GM18520 (cell line): ENCODE measurements at regions not wholly inside any gene's neighbourhood (a gene's known extent, or its start where the extent isn't known, plus 50 kb on each side); places are given as distances from the start of the nearest gene placed in this dataset.
"Not testable (repeated sequence)": the region's sequence is repeated elsewhere in the genome, so short reads cannot be mapped to it uniquely, and the experiment has no call there.

Source experiments
- ATAC-seq: cut with Tn5 transposase; IDR thresholded peaks from one replicate; pipeline ENCODE4 v1.9.1; 2021; ENCODE audit not compliant: unreplicated experiment

GRCh38 chr4:13922873-13923645 lies 295.5 kb upstream of the BOD1L1 start:
- no peak for ATAC-seq

DNA sequence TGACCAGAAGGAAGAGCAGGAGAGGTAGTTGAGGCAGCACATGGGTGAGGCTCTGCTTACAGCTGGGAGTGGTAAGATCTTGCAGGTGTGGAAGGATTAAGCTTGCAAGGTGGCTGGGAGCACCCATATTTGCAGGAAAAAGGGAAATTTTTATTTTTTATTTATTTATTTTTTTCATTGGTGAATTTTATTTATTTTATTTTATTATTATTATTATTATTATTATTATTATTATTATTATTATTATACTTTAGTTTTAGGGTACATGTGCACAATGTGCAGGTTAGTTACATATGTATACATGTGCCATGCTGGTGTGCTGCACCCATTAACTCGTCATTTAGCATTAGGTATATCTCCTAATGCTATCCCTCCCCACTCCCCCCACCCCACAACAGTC lies 297.4 kb upstream of the BOD1L1 start:
- ATAC-seq = not testable (repeated sequence)

GRCh38 chr4:13928214-13928613 lies 300.7 kb upstream of the BOD1L1 start:
- no peak for ATAC-seq

DNA sequence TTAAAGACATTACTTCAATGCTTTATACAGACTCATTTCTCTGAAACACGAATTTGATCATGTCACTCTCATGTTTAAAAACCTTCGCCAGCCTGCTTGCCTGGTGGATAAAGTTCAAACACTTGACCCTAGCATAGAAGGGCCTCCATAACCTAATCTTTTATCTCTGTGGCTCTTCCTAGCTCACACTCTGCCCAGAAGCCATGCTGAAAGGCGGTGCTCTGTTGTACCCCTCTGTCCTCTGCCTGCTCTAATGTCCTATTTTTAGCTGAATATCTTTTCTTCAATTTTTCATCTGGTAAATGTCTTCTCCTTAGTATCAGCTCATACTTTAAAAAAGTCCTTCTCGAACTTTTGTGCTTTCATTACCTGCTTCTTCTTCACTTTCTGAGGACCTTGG lies 302.6 kb upstream of the BOD1L1 start:
- no peak for ATAC-seq

DNA sequence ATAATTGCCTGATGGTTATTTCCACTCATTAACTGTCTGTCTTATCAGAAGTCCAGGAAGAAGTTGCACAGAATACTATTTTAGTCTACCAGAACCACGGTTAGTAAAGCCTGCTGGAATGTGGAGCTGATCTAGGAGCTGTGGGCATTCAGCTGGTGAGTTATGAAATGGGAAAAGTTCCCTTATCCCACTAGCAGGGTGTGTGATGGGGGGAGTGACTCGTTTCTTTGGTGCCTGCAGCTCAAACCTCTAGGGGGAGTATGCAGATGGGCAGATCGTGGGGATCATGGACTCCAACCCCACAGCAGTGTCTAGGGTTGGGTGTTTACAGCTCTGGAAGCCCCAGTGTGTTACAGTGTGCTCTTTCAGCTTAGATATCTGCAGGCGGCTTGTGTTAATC lies 305.7 kb upstream of the BOD1L1 start:
- ATAC-seq = no peak

DNA sequence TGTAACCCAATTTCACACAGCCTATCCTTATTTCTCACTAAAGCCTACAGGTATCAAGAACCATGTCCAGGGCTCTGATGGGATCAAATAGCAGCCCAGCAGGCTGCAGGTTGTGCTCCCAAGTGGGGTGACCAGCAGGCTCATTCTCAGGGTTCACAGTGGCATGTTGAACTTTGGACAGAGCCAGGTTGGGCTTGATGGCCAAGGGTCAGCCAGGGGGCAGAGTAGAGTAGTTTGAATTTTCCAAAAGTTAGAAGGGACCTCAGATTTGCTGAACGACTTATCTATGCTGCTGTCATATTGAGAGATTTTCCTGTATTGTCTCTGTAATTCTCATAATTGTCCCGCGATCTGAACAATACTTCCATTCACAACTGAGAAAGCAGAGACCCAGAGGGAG lies 310.8 kb upstream of the BOD1L1 start:
- no peak for ATAC-seq

DNA sequence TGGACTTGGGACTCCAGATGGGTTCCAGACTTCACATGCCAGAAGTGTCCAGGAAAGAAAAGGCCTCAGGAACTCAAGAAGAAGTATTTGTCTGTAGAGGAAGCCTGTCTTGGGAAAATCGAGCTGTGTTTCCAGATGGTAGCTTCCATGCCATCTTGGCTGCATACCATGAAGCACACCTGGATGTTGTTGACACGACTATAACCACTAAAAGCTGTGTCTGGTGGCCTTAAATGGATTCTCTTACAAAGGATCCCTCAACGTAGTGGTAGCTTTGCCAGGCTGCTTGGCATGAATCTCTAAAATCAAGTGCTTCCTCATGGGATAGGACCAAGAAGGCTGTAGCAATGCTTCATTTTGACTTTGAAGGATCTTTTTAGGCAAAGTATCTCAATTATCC lies 313.4 kb upstream of the BOD1L1 start:
- no peak for ATAC-seq

- ATAC-seq = no peak
These were observed 315.5 kb upstream of the BOD1L1 start for GRCh38 chr4:13942977-13943376.

DNA sequence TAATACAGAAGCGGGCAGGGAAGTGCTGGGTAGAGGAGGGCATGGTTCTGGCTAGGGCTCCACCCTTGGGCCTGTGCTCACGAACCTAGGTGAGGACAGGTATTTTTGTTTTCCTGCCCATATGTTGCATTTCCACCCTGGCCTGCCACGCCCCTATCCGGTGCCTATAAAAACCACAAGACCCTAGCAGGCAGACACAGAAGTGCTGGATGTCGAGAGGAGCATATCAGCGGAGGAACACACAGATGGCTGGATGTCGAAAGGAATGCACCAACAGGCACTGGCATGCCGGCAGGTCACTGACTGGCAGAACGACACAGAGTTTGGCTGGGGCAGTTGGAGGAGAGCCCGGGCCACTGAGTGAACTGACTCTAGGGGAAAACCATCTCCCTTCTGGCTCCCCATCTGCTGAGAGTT lies 316.6 kb upstream of the BOD1L1 start:
- no peak for ATAC-seq

DNA sequence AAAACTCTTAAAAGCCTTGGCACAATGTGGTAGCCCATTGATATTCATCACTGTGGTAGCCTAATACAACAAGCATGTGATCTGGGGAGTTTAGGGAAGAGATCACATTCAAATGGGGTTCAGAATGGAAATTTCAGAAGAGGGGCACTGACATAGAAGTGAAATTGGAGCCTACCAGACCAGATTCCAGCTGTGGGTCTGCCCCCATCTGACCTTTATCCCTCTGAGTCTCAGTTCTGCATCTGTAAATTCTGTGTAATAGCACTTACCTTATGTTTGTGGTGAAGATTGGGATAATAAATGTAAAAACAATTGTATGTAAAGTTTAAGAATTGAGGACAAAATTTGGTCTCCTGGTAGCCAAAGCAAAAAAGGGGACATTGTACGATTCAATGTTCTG lies 320.4 kb upstream of the BOD1L1 start:
- ATAC-seq = no peak

DNA sequence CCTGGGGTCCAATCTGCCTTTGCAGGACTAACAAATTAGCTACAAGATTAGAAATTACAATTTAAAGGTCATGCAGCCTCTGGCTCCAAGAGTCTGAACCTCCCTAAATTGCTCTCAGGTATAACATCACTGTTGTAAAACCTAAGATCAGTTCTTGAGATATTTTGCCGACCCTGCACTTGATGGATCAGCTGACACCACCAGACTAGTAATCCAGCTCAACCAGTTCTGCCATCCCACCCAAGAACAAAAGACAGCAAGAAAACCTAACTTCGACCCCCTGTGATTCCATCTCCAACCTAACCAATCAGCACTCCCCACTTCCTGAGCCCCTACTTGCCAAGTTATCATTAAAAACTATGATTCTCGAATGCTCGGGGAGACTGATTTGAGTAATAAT lies 323.0 kb upstream of the BOD1L1 start:
- ATAC-seq = no peak

- no peak for ATAC-seq
These were observed 325.6 kb upstream of the BOD1L1 start for GRCh38 chr4:13953083-13953482.

- no peak for ATAC-seq
These were observed 328.0 kb upstream of the BOD1L1 start for GRCh38 chr4:13955551-13955950.

DNA sequence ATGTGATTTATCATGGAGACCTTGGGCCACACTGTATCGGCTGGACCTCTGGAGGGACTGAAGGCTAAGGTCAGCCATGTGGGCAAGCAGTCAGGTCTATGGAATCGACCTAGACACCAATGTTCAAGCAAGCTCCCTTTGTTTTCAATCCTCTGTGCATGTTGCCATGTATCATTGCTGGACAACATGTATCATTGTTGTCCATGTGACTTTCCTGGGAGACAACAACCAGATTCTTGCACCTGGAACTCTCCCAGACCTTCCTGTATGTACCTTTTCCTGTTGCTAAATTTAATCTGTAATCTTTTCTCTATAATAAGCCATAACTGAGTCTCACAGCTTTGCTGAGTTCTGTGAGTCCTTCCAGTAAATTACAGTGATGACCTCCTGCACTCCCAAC lies 329.4 kb upstream of the BOD1L1 start:
- ATAC-seq = no peak

DNA sequence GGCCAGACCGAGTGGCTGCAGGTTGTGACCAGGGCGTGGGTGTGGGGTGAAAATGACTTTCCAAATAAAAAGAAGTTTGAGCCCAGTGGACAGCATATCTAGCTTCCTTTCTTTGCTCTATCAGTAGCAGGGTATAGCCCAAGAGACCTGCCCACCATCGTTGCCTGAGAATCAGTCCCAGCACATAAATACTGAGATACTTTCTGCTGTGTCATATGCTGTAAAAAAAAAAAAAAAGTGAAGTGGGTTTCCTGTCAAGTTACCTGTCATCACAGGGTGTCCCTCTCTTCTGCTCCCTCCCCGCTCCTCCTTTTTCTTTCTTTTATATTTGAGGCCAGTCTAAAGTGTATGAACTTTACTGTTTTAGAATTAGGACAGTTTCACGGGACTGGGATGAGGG lies 330.3 kb upstream of the BOD1L1 start:
- ATAC-seq = no peak

DNA sequence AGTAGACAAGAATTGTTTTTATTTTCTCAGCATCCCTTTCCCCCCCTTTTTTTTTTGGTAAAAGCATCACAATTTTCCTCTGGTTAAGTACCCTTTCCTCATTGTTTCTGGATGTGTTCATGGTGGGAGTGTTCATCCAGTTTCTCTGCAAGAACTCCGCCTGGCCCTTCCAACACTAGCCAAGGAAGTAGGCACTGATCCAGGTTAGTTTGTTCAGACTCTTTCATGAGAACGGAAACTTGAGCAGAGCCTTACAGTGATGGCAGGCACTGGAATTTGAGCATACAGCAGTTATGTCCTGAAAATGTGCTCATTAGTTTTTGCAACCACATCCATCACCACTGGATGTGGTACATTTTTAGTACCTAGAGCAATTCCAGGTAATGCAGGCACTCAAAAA lies 336.1 kb upstream of the BOD1L1 start:
- ATAC-seq = no peak

DNA sequence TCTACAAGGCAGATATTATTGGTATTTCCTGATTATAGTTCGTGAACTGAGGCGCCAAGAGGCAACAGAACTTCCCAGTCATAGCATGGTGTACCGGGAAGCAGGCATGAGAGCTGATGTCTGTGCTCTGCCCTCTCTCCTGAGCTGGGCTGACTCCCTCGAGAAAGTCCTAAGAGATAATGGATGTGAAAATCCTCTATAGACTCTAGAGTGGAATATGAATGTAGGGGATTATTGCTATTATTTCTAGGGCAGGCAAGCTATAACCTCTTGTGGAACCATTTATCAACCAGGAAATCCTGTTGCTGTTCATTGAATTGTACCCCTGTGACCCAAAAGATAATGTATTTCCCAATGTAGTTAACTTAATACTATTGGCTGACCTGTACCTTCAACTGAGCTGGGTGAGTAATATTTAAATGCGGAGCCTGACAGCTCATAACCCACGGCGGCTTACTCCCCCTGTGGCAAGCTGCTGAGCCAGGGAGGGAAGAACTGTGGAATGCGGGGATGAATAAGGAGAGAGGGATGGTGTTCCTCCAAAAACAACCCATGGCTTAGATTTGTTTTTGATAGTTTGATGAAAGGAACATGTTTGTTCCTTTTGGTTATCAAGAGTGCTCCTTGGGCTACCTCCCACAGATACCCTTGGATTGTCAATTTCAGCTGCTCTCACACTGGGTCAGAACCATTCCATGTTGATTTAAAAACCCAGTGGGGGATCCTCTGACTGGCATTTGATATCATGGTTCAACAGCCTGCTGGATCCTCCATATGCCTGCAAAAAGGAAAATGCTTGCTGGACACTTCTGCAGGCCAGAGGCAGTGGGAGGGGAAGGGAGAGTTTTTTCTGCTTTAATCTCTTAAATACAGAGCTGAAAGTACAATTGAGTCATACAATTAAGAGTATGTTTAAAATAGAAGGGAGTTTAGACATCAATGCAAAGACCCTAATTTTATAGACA lies 339.0 kb upstream of the BOD1L1 start:
- ATAC-seq = no peak

- ATAC-seq = no peak
These were observed 341.2 kb upstream of the BOD1L1 start for GRCh38 chr4:13968723-13969122.

GRCh38 chr4:13970349-13970748 lies 342.8 kb upstream of the BOD1L1 start:
- no peak for ATAC-seq

GRCh38 chr4:13977746-13978145 lies 350.2 kb upstream of the BOD1L1 start:
- ATAC-seq = no peak

GRCh38 chr4:13980317-13981310 lies 353.1 kb upstream of the BOD1L1 start:
- peak; percentile 49 for ATAC-seq
